Activated naive CD4-positive, alpha-beta T cell treated with anti-CD3 and anti-CD28 coated beads, Interleukin-2, amount 50 U/mL, for 72 hours (primary cell): ENCODE measurements at regions not wholly inside any gene's neighbourhood (a gene's known extent, or its start where the extent isn't known, plus 50 kb on each side); places are given as distances from the start of the nearest gene placed in this dataset.

Experiments used
- ATAC-seq, 2 donors: fragments of 150-1000 bp; cut with Tn5 transposase; 2 replicates each; pipeline ENCODE4 v1.10.0; 2021; ENCODE audit warnings: mild to moderate bottlenecking in 2 of 2, moderate library complexity in 2 of 2
- DNase-seq, 2 donors: peaks; one replicate each; pipeline ENCODE4 v3.0.0; 2021 to 2022; ENCODE audit warnings: low spot score in 2 of 2
- H3K27ac Mint-ChIP-seq, 2 donors: one replicate each; pipeline ENCODE4 v1.8.0; 2022; ENCODE audit warnings: mild to moderate bottlenecking in 2 of 2, mixed read lengths in 2 of 2
- H3K36me3 Mint-ChIP-seq, 2 donors: one replicate each; pipeline ENCODE4 v1.8.0; 2022; ENCODE audit warnings: mixed read lengths in 2 of 2
- H3K9me3 Mint-ChIP-seq, 2 donors: one replicate each; pipeline ENCODE4 v1.8.0; 2022; ENCODE audit warnings: mixed read lengths in 2 of 2

DNA sequence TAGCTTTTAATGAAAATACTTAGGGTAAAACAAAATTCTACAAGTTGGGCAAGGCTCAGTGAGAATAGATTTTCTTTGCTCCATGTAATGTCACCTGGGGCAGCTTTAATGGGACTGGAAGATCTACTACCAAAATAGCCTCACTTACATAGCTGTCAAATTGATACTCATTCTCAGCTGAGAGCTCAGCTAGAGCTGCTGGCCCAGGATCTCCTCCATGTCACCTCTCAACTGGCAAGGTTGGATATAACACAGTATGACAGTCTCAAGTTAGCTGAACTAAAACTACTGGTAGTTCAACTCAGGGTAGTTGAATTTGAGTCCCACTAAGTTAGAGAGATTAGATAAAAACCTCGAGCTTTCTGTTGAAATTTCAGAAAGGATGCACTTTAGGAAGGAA is 218.5 kb upstream of the PLSCR5 start:
- no peaks in the 10 kb centered on the region for H3K36me3 Mint-ChIP-seq
- DNase-seq (no peak), ATAC-seq (no peak)
- H3K9me3 Mint-ChIP-seq: peaks cover 0 to 5% of the 10 kb centered on the region in 2 donors
- H3K27ac Mint-ChIP-seq: no peak overlapping the region

DNA sequence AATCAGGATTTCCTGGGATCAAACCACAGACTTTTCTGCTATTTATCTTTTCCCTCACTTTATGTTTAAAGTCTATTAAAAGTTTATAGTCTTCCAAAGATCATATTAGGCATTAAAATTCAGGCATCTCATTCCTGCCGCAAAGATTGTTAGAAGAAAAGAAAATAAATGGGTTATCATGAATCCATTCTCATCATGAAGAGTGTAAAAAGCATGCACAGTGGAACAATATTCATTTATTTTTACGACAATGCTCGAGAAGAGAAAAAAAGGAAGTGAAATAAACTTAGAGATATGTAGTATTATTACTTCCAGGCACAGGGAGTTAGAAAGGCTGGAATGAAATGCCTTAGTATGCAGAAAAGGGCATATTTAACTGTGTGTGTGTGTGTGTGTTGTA is 213.7 kb upstream of the PLSCR5 start:
- DNase-seq (no peak), ATAC-seq (no peak)
- H3K9me3 Mint-ChIP-seq: peaks cover 0 to under 1% of the 10 kb centered on the region in 2 donors
- H3K36me3 Mint-ChIP-seq: no peaks in the 10 kb centered on the region
- no peak overlapping the region for H3K27ac Mint-ChIP-seq

DNA sequence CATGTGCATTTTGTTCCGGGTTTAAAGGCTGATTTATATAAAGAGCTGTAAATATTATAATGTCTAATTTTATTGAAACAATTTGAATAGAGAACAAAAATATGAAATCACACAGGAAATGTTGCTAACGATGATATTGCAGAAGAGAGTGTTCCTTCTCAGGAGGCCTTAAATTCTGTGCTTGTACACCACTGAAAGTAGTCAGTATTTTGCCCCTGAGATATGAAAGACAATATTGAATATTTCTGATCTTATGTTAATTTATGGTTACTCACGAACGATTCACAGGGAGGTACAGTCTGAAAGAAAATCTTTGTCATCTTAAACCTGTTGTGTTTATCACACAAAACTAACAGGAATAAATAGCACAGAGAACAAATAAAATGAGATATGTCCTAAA is 213.2 kb upstream of the PLSCR5 start:
- no peak for DNase-seq
- no peaks in the 10 kb centered on the region for H3K36me3 Mint-ChIP-seq

DNA sequence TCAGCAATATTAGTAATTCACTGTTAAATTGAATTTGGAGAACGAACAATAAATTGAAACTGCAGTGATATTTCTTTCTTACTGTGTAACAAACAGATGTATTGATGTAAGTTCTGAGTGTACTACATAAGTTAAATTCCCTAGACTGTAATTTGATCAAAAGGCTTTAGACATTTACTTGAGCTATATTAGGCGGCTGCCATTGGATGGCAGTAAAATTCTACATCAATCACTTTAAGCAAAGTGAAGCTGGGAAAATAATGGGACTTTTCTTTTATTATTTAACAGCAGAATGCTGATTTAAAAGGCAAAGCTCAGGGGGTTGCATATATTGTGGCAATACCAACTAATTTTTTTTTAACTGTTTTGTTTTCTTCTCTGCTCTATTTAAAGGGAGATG is 212.6 kb upstream of the PLSCR5 start:
- Mint-ChIP-seq H3K9me3 (no peaks in the 10 kb centered on the region), H3K27ac (no peak overlapping the region), H3K36me3 (no peaks in the 10 kb centered on the region)
- ATAC-seq (no peak), DNase-seq (no peak)

More for the DNA sequence above, 213.2 kb upstream of the PLSCR5 start:
- Mint-ChIP-seq H3K9me3 (no peaks in the 10 kb centered on the region), H3K27ac (no peak overlapping the region)
- ATAC-seq: no peak

DNA sequence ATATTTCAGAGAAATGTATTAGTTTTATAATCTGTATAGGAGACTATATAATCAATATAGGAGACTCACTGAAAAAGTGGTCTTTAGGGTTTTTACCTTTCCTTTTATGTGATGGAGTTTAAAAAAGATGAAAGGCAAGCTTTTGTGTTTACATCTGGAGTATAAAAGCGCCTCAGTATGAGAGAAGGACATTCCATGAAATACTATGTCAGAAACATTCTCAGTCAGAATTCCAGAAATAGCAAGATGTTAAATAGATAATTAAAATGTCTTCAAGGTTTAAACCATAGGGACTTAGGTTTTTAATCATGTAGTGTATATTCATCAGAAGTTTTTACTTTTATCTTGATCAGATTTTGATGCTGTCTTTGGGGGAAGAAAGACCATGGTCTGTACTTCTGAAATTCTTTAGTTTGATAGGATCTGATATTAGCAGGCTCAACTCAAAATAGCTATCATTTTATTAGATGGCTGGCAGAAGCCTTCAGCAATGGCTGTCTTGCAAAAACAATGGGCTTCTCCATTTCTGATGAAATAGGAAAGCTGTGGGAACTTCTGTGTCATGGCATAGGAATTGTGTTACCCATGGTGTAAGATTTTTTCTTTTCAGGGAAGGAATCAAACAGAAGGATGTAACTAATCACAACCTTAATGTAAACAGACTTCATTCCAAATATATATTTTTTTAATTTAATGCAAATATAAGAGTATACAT is 209.6 kb upstream of the PLSCR5 start:
- Mint-ChIP-seq H3K9me3 (no peaks in the 10 kb centered on the region), H3K27ac (no peak overlapping the region), H3K36me3 (no peaks in the 10 kb centered on the region)
- ATAC-seq (no peak), DNase-seq (no peak)

DNA sequence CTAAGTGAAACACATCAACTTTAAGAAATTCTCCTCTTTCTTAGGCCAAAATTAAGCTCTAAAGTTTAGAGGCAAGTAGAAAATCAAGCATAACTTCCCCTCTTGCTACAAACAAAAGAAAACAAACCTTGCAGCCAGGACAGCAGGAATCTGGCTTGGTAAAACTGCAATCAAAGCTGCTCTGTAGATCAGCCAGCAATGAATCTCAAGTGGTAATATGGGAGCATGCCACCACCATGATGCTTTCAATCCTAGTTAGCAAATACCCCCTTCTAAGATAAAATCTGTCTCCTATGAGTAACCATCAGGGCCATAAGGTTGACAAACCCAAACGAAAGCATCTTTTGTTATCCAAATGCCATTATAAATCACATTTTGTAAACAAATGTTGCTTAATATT is 208.3 kb upstream of the PLSCR5 start:
- ATAC-seq: no peak

DNA sequence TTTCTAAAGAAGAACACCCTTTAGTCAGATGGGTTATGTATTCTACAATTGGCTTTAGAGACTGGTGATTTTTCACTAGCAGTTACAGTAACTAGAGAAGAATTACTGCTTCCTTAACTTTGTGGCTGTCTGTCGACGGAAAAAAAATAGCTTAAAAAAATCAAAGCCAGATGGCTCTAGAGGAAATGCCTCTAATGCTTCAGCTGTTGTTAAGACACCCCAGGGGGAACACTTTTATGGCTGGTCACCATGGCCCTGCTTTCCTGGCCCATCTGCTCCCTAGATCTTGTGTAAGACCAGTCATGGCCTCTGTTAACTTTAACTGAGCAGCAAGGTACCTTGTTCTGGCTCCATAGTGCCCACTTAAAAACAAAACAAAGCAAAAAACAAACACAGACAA is 198.6 kb upstream of the PLSCR5 start:
- Mint-ChIP-seq H3K9me3 (peaks cover 0 to 9% of the 10 kb centered on the region in 2 donors), H3K36me3 (no peaks in the 10 kb centered on the region), H3K27ac (no peak overlapping the region)
- no peak for DNase-seq
- no peak for ATAC-seq

More for the DNA sequence above, 208.3 kb upstream of the PLSCR5 start:
- H3K27ac Mint-ChIP-seq: no peak overlapping the region
- no peaks in the 10 kb centered on the region for H3K9me3 Mint-ChIP-seq
- no peak for DNase-seq
- no peaks in the 10 kb centered on the region for H3K36me3 Mint-ChIP-seq

DNA sequence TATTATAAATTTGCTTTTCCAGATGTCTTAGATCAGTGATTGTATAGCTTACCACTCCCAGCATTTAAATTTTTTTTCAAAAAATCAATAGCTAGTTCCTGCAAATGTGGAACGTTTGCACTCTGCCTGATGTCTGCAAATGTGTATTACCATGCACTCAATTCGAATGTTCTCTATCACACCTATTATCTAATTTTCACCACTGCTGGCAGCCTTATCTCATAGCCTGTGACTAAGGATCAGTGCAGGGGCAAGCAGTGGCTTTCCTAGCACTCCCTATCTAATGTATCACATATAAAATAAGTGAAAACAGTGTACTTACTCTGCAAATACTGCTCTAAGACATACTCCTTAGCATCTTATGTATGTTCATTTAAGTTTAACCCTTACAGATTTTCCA is 196.3 kb upstream of the PLSCR5 start:
- no peak overlapping the region for H3K27ac Mint-ChIP-seq
- peaks cover 0 to 4% of the 10 kb centered on the region in 2 donors for H3K9me3 Mint-ChIP-seq
- ATAC-seq (no peak), DNase-seq (no peak)
- H3K36me3 Mint-ChIP-seq: no peaks in the 10 kb centered on the region

DNA sequence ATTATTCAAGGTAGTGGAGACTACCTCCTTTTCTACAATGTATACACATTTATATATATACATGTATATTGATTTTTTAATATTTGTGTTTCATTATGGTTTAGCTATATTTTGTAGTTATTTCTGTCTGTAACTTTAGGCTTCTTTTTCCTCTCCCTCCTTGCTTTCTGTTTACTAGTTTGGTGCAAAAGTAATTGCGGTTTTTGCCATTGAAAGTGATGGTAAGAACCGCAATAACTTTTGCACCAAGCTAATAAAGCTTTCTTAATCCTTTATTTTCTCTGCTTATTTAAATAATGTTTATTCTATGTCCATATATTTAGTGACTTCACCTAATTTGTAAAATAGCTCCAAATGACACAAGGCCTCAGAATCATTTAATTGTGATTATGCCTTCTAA is 195.3 kb upstream of the PLSCR5 start:
- Mint-ChIP-seq H3K27ac (no peak overlapping the region), H3K36me3 (no peaks in the 10 kb centered on the region)
- no peak for ATAC-seq

DNA sequence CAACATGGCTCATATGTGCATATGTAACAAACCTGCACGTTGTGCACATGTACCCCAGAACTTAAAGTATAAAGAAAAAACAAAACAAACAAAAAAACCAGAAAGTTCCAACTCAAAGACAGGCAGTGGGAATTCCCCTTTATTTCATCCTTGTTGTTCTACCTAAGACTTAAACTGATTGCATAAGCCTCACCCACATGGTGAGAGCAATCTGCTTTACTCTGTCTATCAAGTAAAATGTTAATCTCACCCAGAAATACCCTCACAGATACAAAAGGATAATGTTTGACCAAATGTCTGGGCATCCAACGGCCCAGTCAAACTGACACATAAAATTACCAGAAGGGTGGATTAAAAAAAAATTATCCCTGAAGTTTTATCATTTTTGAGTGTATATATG is 190.9 kb upstream of the PLSCR5 start:
- no peak for ATAC-seq
- no peak overlapping the region for H3K27ac Mint-ChIP-seq
- H3K9me3 Mint-ChIP-seq: peaks cover 0 to 2% of the 10 kb centered on the region in 2 donors
- H3K36me3 Mint-ChIP-seq: no peaks in the 10 kb centered on the region
- no peak for DNase-seq

More for the DNA sequence above, 195.3 kb upstream of the PLSCR5 start:
- H3K9me3 Mint-ChIP-seq: peaks cover 0 to 4% of the 10 kb centered on the region in 2 donors
- no peak for DNase-seq

DNA sequence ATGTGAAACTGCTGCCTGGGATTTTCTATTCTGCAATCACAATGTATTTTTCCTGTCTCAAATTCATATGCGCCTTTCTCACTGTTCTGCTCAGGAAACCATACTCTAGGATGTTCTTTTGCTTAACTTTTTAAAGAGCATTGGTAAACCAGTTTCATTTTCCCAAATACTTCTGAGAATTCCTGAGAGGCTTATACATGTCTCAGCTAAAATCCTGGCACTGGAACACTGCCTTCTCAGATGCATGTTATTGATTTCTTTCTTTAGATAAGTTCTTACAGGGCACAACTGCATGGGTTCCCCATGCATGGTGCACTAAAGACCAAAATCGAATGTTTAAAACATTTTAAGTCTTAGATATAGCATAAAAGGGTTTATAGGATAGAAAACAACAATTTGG is 178.3 kb upstream of the PLSCR5 start:
- no peaks in the 10 kb centered on the region for H3K36me3 Mint-ChIP-seq
- DNase-seq (no peak), ATAC-seq (no peak)
- no peak overlapping the region for H3K27ac Mint-ChIP-seq
- no peaks in the 10 kb centered on the region for H3K9me3 Mint-ChIP-seq

DNA sequence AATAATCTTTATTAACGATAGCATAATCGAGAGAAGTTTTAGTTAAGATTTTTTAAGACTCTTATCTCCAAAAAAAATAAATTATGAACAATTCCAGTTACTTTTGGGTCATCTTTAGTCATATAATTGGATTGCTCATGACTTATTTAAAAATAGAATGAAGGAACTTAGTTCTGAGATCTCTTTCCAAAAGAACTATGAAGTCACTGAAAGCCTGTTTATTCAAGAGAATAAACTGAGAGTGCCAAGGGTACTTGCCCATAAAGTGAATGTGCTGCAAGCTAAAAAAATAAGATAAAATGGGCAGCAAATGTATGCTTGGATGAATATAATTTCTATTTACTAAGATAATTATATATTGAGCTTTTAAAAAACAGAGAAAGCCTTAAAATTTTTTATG is 176.5 kb upstream of the PLSCR5 start:
- H3K27ac Mint-ChIP-seq: no peak overlapping the region

DNA sequence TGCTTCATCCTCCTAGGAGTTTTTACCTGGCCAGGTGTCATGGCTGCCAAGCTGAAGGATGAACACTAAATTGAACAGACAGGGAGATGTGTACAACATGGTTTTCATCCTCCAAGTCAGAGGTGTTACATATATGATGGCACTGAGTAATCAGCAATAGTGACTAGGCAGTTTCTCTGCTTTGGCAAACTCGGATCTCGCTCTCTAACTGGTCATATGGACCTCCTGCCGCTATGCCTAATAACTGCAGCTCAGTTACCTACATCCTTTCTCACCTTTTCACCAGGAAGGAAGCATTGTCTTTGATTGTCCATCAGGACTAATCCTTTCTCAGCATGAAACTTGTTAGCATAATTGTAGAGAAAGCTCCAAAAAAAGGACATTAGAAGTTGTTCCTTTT is 175.9 kb upstream of the PLSCR5 start:
- Mint-ChIP-seq H3K27ac (no peak overlapping the region), H3K36me3 (no peaks in the 10 kb centered on the region), H3K9me3 (no peaks in the 10 kb centered on the region)
- no peak for DNase-seq
- no peak for ATAC-seq

More for the DNA sequence above, 176.5 kb upstream of the PLSCR5 start:
- no peaks in the 10 kb centered on the region for H3K9me3 Mint-ChIP-seq
- DNase-seq (no peak), ATAC-seq (no peak)
- no peaks in the 10 kb centered on the region for H3K36me3 Mint-ChIP-seq

DNA sequence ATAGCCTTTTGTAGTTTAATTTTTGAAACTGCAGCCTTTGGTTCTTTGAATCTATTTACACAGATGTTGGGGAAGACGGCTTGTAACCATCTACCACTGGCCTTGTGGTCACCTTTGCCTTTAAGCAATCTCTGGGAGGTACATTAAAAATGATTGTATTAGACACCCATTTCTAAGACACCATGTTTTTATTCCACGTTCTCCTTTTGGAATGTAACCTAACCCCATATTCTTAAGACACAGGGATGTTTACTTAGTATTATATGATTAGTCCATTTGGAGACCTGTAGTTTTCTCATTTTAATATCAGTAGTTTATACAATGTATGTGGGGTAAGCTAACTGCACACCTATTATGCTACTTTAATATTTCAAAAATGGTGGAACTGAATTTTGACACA is 175.1 kb upstream of the PLSCR5 start:
- no peaks in the 10 kb centered on the region for H3K9me3 Mint-ChIP-seq
- no peak overlapping the region for H3K27ac Mint-ChIP-seq
- no peaks in the 10 kb centered on the region for H3K36me3 Mint-ChIP-seq
- ATAC-seq (no peak), DNase-seq (no peak)

DNA sequence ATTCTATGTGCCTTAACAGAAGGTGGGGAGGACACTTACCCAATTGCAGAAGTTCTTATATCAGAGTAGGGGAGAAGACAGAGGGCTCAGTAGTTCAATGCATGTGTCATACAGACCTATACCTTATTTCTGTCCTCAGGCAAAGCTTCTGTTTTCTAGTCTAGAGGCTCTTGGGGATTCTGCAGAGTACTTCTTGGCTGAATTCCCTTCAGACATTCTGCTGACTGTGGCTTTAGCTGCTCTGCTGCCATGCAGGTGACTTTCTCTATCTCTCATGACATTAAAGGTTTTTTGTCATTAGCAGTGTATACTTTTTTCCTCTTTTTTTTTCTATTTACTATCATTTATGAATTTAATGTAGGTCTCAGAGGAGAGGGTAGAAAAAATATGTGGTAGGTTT is 172.8 kb upstream of the PLSCR5 start:
- no peak for ATAC-seq
- Mint-ChIP-seq H3K27ac (no peak overlapping the region), H3K36me3 (no peaks in the 10 kb centered on the region), H3K9me3 (peaks cover 0 to 7% of the 10 kb centered on the region in 2 donors)
- DNase-seq: no peak

DNA sequence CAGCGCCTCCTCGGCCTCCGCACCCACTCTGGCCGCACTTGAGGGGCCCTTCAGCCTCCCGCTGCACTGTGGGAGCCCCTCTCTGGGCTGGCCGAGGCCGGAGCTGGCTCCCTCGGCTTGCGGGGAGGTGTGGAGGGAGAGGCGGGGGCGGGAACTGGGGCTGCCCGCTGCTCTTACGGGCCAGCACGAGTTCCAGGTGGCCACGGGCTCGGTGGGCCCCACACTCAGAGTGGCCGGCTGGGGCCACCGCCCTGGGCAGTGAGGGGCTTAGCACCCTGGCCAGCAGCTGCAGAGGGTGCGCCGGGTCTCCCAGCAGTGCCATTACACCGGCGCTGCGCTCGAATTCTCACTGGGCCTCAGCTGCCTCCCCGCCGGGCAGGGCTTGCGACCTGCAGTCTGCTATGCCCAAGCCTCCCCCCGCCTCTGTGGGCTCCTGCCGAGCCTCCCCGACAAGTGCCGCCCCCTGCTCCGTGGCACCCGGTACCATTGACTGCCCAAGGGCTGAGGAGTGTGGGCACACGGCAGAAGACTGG is 167.1 kb upstream of the PLSCR5 start:
- no peak for ATAC-seq

DNA sequence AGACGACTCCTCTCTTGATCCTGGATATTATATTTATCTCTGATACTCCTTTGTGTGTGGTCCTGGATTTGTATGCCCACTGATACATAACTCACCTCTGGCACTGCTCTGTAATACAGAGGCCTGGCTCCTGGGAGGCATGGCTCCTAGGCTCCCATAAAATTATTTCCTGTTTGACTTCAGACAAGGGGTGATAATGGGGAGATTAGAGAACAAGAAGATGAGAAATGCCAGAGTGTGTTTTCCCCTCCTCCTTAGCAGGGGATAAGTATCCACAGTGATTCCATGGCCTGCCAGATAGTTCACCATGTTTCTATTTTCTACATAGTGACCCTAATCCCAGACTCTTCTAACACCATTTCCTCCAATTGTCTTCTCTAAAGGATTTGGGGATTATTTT is 165.7 kb upstream of the PLSCR5 start:
- no peak for DNase-seq
- H3K27ac Mint-ChIP-seq: peak overlapping the region in 1 of 2 donors; percentile 63
- no peak for ATAC-seq
- H3K9me3 Mint-ChIP-seq: peaks cover 0 to 13% of the 10 kb centered on the region in 2 donors
- no peaks in the 10 kb centered on the region for H3K36me3 Mint-ChIP-seq

More for the DNA sequence above, 167.1 kb upstream of the PLSCR5 start:
- Mint-ChIP-seq H3K36me3 (no peaks in the 10 kb centered on the region), H3K9me3 (peaks cover 0 to 13% of the 10 kb centered on the region in 2 donors), H3K27ac (no peak overlapping the region)
- DNase-seq: no peak

DNA sequence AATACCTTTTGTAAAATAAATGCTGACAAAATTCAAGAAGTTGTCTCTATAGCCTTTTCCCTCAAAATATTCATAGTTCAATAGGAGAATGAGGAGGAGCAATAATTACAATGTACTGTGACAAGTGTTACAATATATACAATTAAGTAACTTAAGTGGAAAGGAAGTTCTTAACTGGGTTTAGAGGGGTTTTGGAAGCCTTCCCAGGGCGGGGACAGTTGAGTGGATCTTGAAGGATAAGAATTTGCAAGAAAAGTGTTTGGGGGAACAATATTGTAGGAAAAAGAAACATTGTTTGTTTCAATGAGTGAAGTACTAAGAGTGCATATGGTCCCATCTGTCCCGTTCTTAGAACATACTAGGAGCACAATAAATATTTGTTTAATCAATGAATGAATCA is 165.2 kb upstream of the PLSCR5 start:
- ATAC-seq (no peak), DNase-seq (no peak)
- no peaks in the 10 kb centered on the region for H3K36me3 Mint-ChIP-seq
- no peak overlapping the region for H3K27ac Mint-ChIP-seq
- peaks cover 0 to 13% of the 10 kb centered on the region in 2 donors for H3K9me3 Mint-ChIP-seq
